Fibroblast of lung (primary cell): ENCODE measurements at regions not wholly inside any gene's neighbourhood (a gene's known extent, or its start where the extent isn't known, plus 50 kb on each side); places are given as distances from the start of the nearest gene placed in this dataset.

ENCODE experiments used
- DNase-seq, 2 donors: peaks; one replicate each; pipeline versions ENCODE4 v3.0.0 to v3.0.0-alpha.2; 2010; ENCODE audit warnings: low read depth in 2 of 2
- H2AFZ ChIP-seq: 2 replicates; pipeline ENCODE4 v1.5.1; 2012; ENCODE audit warnings: low read length, control low read depth, inconsistent platforms
- H3K27ac ChIP-seq: 2 replicates; pipeline ENCODE4 v1.5.1; 2011; ENCODE audit warnings: low read length, control low read depth; ENCODE audit not compliant: insufficient read depth
- H3K27me3 ChIP-seq: 2 replicates; pipeline ENCODE4 v1.5.1; 2011; ENCODE audit warnings: mild to moderate bottlenecking, low read length; ENCODE audit not compliant: control insufficient read depth, insufficient read depth
- H3K36me3 ChIP-seq: 2 replicates; pipeline ENCODE4 v1.5.1; 2011; ENCODE audit warnings: low read length; ENCODE audit not compliant: control insufficient read depth, insufficient read depth
- H3K4me1 ChIP-seq: 2 replicates; pipeline ENCODE4 v1.5.1; 2011; ENCODE audit warnings: low read length; ENCODE audit not compliant: control insufficient read depth, insufficient read depth; ENCODE audit errors: extremely low read depth
- H3K4me2 ChIP-seq: 2 replicates; pipeline ENCODE4 v1.5.1; 2011; ENCODE audit warnings: low read length, control low read depth; ENCODE audit not compliant: insufficient read depth; ENCODE audit errors: extremely low read depth
- H3K4me3 ChIP-seq, 4 experiments: fragments of 200-600 bp in 1 of 4; sonication (generic) in 1 of 4; replicated peaks in 1 of 4; 2 replicates each; pipeline ENCODE4 v1.5.1; 2011 to 2016; ENCODE audit warnings: low read length in 4 of 4, low read depth in 3 of 4, mild to moderate bottlenecking in 3 of 4, control low read depth in 2 of 4, inconsistent platforms in 1 of 4, mixed read lengths in 1 of 4; ENCODE audit not compliant: insufficient read depth in 1 of 4; ENCODE audit errors: control extremely low read depth in 1 of 4
- H3K79me2 ChIP-seq: 2 replicates; pipeline ENCODE4 v1.5.1; 2012; ENCODE audit warnings: mild to moderate bottlenecking, low read length, inconsistent platforms; ENCODE audit not compliant: control insufficient read depth, insufficient read depth
- H3K9ac ChIP-seq: 2 replicates; pipeline ENCODE4 v1.5.1; 2011; ENCODE audit warnings: mild to moderate bottlenecking, low read length, control low read depth; ENCODE audit not compliant: insufficient read depth
- H3K9me3 ChIP-seq: 2 replicates; pipeline ENCODE4 v1.5.1; 2012; ENCODE audit warnings: low read depth, low read length; ENCODE audit not compliant: control insufficient read depth, insufficient read depth
- H4K20me1 ChIP-seq: 2 replicates; pipeline ENCODE4 v1.5.1; 2011; ENCODE audit warnings: low read length; ENCODE audit not compliant: control insufficient read depth, insufficient read depth; ENCODE audit errors: extremely low read depth
- EZH2 ChIP-seq: IDR thresholded peaks from 2 replicates; pipeline ENCODE4 v1.5.1; 2012; ENCODE audit warnings: low read length, control low read depth, mild to moderate bottlenecking; ENCODE audit errors: missing control alignments
- TF ChIP-seq, protein P1 (sequence below), 2 donors: IDR thresholded peaks in 1 of 2; conservative IDR thresholded peaks in 1 of 2; 1 replicate in 1 of 2; 2 replicates in 1 of 2; pipeline ENCODE4 v1.5.1; 2011 to 2012; ENCODE audit warnings: low read length in 2 of 2, control low read depth in 1 of 2, inconsistent platforms in 1 of 2, low read depth in 1 of 2, mild to moderate bottlenecking in 1 of 2

DNA sequence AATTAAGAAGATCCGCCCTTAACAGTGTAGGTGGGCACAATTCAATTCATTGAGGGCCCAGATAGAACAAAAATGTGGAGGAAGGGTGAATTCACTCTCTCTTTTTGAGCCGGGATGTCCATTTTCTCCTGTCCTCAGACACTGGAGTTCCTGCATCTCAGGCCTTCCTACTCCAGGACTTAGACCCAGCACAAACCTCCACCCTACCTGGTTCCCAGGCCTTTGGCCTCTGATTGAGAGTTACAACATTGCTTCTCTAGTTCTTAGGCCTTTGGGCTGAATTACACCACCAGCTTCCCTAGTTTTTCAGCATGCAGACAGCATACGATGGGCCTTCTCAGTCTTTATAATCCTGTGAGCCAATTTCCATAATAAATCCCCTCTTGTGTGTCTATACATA, 87.8 kb upstream of the TMEM17 start:
- Histone ChIP-seq H3K27me3 (no peaks in the 10 kb centered on the region), H4K20me1 (no peaks in the 10 kb centered on the region), H3K4me1 (peaks cover 9% of the 10 kb centered on the region), H3K4me2 (no peak overlapping the region), H3K9ac (no peak overlapping the region), H3K4me3 (no peak overlapping the region), H3K27ac (no peak overlapping the region), H3K79me2 (no peaks in the 10 kb centered on the region), H3K36me3 (no peaks in the 10 kb centered on the region), H3K9me3 (no peaks in the 10 kb centered on the region), H2AFZ (no peak overlapping the region)
- TF ChIP-seq, protein P1, sequence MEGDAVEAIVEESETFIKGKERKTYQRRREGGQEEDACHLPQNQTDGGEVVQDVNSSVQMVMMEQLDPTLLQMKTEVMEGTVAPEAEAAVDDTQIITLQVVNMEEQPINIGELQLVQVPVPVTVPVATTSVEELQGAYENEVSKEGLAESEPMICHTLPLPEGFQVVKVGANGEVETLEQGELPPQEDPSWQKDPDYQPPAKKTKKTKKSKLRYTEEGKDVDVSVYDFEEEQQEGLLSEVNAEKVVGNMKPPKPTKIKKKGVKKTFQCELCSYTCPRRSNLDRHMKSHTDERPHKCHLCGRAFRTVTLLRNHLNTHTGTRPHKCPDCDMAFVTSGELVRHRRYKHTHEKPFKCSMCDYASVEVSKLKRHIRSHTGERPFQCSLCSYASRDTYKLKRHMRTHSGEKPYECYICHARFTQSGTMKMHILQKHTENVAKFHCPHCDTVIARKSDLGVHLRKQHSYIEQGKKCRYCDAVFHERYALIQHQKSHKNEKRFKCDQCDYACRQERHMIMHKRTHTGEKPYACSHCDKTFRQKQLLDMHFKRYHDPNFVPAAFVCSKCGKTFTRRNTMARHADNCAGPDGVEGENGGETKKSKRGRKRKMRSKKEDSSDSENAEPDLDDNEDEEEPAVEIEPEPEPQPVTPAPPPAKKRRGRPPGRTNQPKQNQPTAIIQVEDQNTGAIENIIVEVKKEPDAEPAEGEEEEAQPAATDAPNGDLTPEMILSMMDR (conservative IDR thresholded peaks at IDR 0.05 in 1 of 2, IDR thresholded peaks at IDR 0.05 in 1 of 2; ENCODE audit: low read depth in 1 of 2, low read length in 2 of 2): no peak
- no peak for TF ChIP-seq EZH2
- DNase-seq: no peak

DNA sequence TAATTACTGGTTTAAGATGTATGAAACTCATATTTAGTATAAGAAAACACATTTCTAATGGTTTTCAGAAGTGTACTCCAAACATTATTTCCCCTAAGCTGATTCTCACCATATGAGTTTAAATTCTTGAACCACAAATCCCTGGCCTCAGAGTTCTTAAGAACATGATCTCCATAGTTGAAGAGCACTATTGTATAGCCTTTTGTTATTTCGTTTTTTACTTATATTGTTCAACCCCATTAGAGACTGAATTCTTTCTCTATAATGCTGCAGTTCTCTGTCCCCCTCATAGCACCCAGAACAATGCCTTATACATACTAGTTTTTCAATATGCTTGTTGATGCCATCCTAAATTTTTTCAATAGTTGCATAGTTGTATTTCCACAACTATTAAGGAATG, 85.5 kb upstream of the TMEM17 start:
- H3K27ac ChIP-seq: no peak overlapping the region
- DNase-seq: no peak
- H3K9me3 ChIP-seq: no peaks in the 10 kb centered on the region
- no peak for TF ChIP-seq EZH2
- TF ChIP-seq, protein P1 (conservative IDR thresholded peaks at IDR 0.05 in 1 of 2, IDR thresholded peaks at IDR 0.05 in 1 of 2; ENCODE audit: low read depth in 1 of 2, low read length in 2 of 2): no peak
- H3K79me2 ChIP-seq: no peaks in the 10 kb centered on the region
- no peaks in the 10 kb centered on the region for H4K20me1 ChIP-seq
- peaks cover 2% of the 10 kb centered on the region for H3K4me1 ChIP-seq
- H2AFZ ChIP-seq: no peak overlapping the region
- H3K4me3 ChIP-seq: no peak overlapping the region
- no peak overlapping the region for H3K4me2 ChIP-seq
- no peaks in the 10 kb centered on the region for H3K27me3 ChIP-seq
- H3K36me3 ChIP-seq: no peaks in the 10 kb centered on the region
- no peak overlapping the region for H3K9ac ChIP-seq

GRCh38 chr2:62589691-62590356, 83.8 kb upstream of the TMEM17 start:
- Histone ChIP-seq H3K9ac (no peak overlapping the region), H3K36me3 (no peaks in the 10 kb centered on the region), H3K4me3 (no peak overlapping the region), H3K4me1 (peaks cover 2% of the 10 kb centered on the region), H3K27me3 (no peaks in the 10 kb centered on the region), H3K9me3 (no peaks in the 10 kb centered on the region), H4K20me1 (no peaks in the 10 kb centered on the region), H3K79me2 (no peaks in the 10 kb centered on the region), H3K27ac (no peak overlapping the region), H3K4me2 (no peak overlapping the region), H2AFZ (no peak overlapping the region)
- TF ChIP-seq EZH2: no peak
- TF ChIP-seq, protein P1 (conservative IDR thresholded peaks at IDR 0.05 in 1 of 2, IDR thresholded peaks at IDR 0.05 in 1 of 2; ENCODE audit: low read depth in 1 of 2, low read length in 2 of 2): no peak
- no peak for DNase-seq
